HUES6 (cell line): ENCODE measurements at regions not wholly inside any gene's neighbourhood (a gene's known extent, or its start where the extent isn't known, plus 50 kb on each side); places are given as distances from the start of the nearest gene placed in this dataset.

Experiments used
- H3K27ac ChIP-seq: 2 replicates; pipeline ENCODE4 v1.7.0; 2013; ENCODE audit warnings: low read depth, mild to moderate bottlenecking, low read length, inconsistent platforms
- H3K27me3 ChIP-seq: 2 replicates; pipeline ENCODE4 v1.6.1; 2013; ENCODE audit warnings: low read length; ENCODE audit not compliant: control insufficient read depth, insufficient read depth
- H3K36me3 ChIP-seq: 2 replicates; pipeline ENCODE4 v1.6.1; 2013; ENCODE audit warnings: low read length; ENCODE audit not compliant: control insufficient read depth, insufficient read depth
- H3K4me1 ChIP-seq: 2 replicates; pipeline ENCODE4 v1.6.1; 2013; ENCODE audit warnings: low read length; ENCODE audit not compliant: control insufficient read depth, insufficient read depth
- H3K4me3 ChIP-seq: 2 replicates; pipeline ENCODE4 v1.5.1; 2013; ENCODE audit warnings: low read depth, low read length
- H3K9ac ChIP-seq: one replicate; pipeline ENCODE4 v1.6.1; 2013; ENCODE audit warnings: mild to moderate bottlenecking, low read length
- H3K9me3 ChIP-seq: 2 replicates; pipeline ENCODE4 v1.6.1; 2013; ENCODE audit warnings: low read depth, low read length; ENCODE audit not compliant: control insufficient read depth, insufficient read depth

GRCh38 chr13:55792544-55793193 is 1348.0 kb upstream of the PRR20A start:
- Histone ChIP-seq H3K4me3 (no peak overlapping the region), H3K27ac (no peak overlapping the region), H3K9me3 (no peaks in the 10 kb centered on the region), H3K4me1 (no peaks in the 10 kb centered on the region), H3K27me3 (no peaks in the 10 kb centered on the region), H3K36me3 (no peaks in the 10 kb centered on the region), H3K9ac (no peak overlapping the region)

- H3K36me3 ChIP-seq = no peaks in the 10 kb centered on the region
- no peaks in the 10 kb centered on the region for H3K27me3 ChIP-seq
- H3K9ac ChIP-seq = no peak overlapping the region
- peaks cover 17% of the 10 kb centered on the region for H3K9me3 ChIP-seq
- H3K4me3 ChIP-seq = no peak overlapping the region
- H3K4me1 ChIP-seq = no peaks in the 10 kb centered on the region
- no peak overlapping the region for H3K27ac ChIP-seq
Observed at GRCh38 chr13:55815458-55816033, 1325.2 kb upstream of the PRR20A start.

GRCh38 chr13:55816976-55817601 is 1323.6 kb upstream of the PRR20A start:
- H3K4me3 ChIP-seq = no peak overlapping the region
- no peaks in the 10 kb centered on the region for H3K27me3 ChIP-seq
- no peak overlapping the region for H3K9ac ChIP-seq
- no peak overlapping the region for H3K27ac ChIP-seq
- H3K36me3 ChIP-seq = no peaks in the 10 kb centered on the region
- H3K4me1 ChIP-seq = no peaks in the 10 kb centered on the region
- H3K9me3 ChIP-seq = peaks cover 17% of the 10 kb centered on the region

GRCh38 chr13:55820817-55821216 is 1319.9 kb upstream of the PRR20A start:
- H3K9me3 ChIP-seq = peaks cover 3% of the 10 kb centered on the region; the same call in 1 of the 2 replicates
- no peaks in the 10 kb centered on the region for H3K27me3 ChIP-seq
- H3K27ac ChIP-seq = no peak overlapping the region
- H3K36me3 ChIP-seq = no peaks in the 10 kb centered on the region
- no peak overlapping the region for H3K4me3 ChIP-seq
- no peak overlapping the region for H3K9ac ChIP-seq
- no peaks in the 10 kb centered on the region for H3K4me1 ChIP-seq

- Histone ChIP-seq H3K4me3 (no peak overlapping the region), H3K4me1 (no peaks in the 10 kb centered on the region), H3K36me3 (no peaks in the 10 kb centered on the region), H3K9me3 (peaks cover 25% of the 10 kb centered on the region), H3K9ac (no peak overlapping the region), H3K27ac (no peak overlapping the region), H3K27me3 (no peaks in the 10 kb centered on the region)
Observed at GRCh38 chr13:55869648-55870047, 1271.1 kb upstream of the PRR20A start.

- no peak overlapping the region for H3K27ac ChIP-seq
- H3K9ac ChIP-seq = no peak overlapping the region
- no peaks in the 10 kb centered on the region for H3K27me3 ChIP-seq
- peaks cover 17% of the 10 kb centered on the region; the same call in 1 of the 2 replicates for H3K9me3 ChIP-seq
- no peaks in the 10 kb centered on the region for H3K36me3 ChIP-seq
- no peaks in the 10 kb centered on the region for H3K4me1 ChIP-seq
- no peak overlapping the region for H3K4me3 ChIP-seq
Observed at GRCh38 chr13:55887561-55887960, 1253.2 kb upstream of the PRR20A start.

- Histone ChIP-seq H3K4me1 (no peaks in the 10 kb centered on the region), H3K36me3 (no peaks in the 10 kb centered on the region), H3K27ac (no peak overlapping the region), H3K9ac (no peak overlapping the region), H3K27me3 (no peaks in the 10 kb centered on the region), H3K4me3 (no peak overlapping the region), H3K9me3 (peaks cover 17% of the 10 kb centered on the region; the same call in 1 of the 2 replicates)
Observed at GRCh38 chr13:55893540-55893939, 1247.2 kb upstream of the PRR20A start.

- H3K36me3 ChIP-seq = no peaks in the 10 kb centered on the region
- no peak overlapping the region for H3K27ac ChIP-seq
- no peak overlapping the region for H3K9ac ChIP-seq
- no peaks in the 10 kb centered on the region for H3K9me3 ChIP-seq
- no peaks in the 10 kb centered on the region for H3K27me3 ChIP-seq
- H3K4me1 ChIP-seq = peaks cover 10% of the 10 kb centered on the region
- H3K4me3 ChIP-seq = no peak overlapping the region
Observed at GRCh38 chr13:55937180-55937579, 1203.5 kb upstream of the PRR20A start.

- Histone ChIP-seq H3K27ac (no peak overlapping the region), H3K36me3 (no peaks in the 10 kb centered on the region), H3K9ac (no peak overlapping the region), H3K4me1 (no peaks in the 10 kb centered on the region), H3K4me3 (no peak overlapping the region), H3K9me3 (no peaks in the 10 kb centered on the region), H3K27me3 (no peaks in the 10 kb centered on the region)
Observed at GRCh38 chr13:55948175-55948574, 1192.5 kb upstream of the PRR20A start.

GRCh38 chr13:55963934-55964333 is 1176.8 kb upstream of the PRR20A start:
- Histone ChIP-seq H3K9ac (no peak overlapping the region), H3K27me3 (no peaks in the 10 kb centered on the region), H3K36me3 (no peaks in the 10 kb centered on the region), H3K4me3 (no peak overlapping the region), H3K4me1 (no peaks in the 10 kb centered on the region), H3K9me3 (0 out of 2 replicates have a peak, but pooled peaks cover 2% of the 10 kb centered on the region), H3K27ac (no peak overlapping the region)

- Histone ChIP-seq H3K36me3 (no peaks in the 10 kb centered on the region), H3K9ac (no peak overlapping the region), H3K4me1 (no peaks in the 10 kb centered on the region), H3K9me3 (no peaks in the 10 kb centered on the region), H3K27me3 (no peaks in the 10 kb centered on the region), H3K4me3 (no peak overlapping the region), H3K27ac (no peak overlapping the region)
Observed at GRCh38 chr13:55967055-55967454, 1173.7 kb upstream of the PRR20A start.
